Cardiac muscle cell (in vitro differentiated cells and primary cell): ENCODE measurements at regions not wholly inside any gene's neighbourhood (a gene's known extent, or its start where the extent isn't known, plus 50 kb on each side); places are given as distances from the start of the nearest gene placed in this dataset.

ENCODE experiments used
- DNase-seq, 2 donors: peaks; one replicate each; pipeline versions ENCODE4 v3.0.0 to v3.0.0-alpha.2; 2010 to 2017; ENCODE audit warnings: low read depth in 1 of 2, low spot score in 1 of 2
- H3K27ac ChIP-seq: fragments of 200-600 bp; sonication (generic); 2 replicates; pipeline ENCODE4 v1.5.1; 2016
- H3K27me3 ChIP-seq: fragments of 200-600 bp; sonication (generic); 2 replicates; pipeline ENCODE4 v1.6.0; 2016; ENCODE audit warnings: control low read depth
- H3K36me3 ChIP-seq: fragments of 200-600 bp; sonication (generic); 2 replicates; pipeline ENCODE4 v1.5.1; 2016; ENCODE audit warnings: control low read depth
- H3K4me1 ChIP-seq: fragments of 200-600 bp; sonication (generic); 2 replicates; pipeline ENCODE4 v1.8.1; 2017; ENCODE audit warnings: low read depth, mild to moderate bottlenecking, mixed run types
- H3K4me3 ChIP-seq: fragments of 200-600 bp; sonication (generic); 2 replicates; pipeline ENCODE4 v1.5.1; 2016; ENCODE audit warnings: mild to moderate bottlenecking
- H3K9me3 ChIP-seq: fragments of 200-600 bp; sonication (generic); 2 replicates; pipeline ENCODE4 v1.5.1; 2017; ENCODE audit warnings: low read depth, mild to moderate bottlenecking, control low read depth
- TF ChIP-seq, protein P1 (sequence below): IDR thresholded peaks from 2 replicates; pipeline ENCODE4 v1.5.1; 2012; ENCODE audit warnings: low read depth, mild to moderate bottlenecking, low read length

DNA sequence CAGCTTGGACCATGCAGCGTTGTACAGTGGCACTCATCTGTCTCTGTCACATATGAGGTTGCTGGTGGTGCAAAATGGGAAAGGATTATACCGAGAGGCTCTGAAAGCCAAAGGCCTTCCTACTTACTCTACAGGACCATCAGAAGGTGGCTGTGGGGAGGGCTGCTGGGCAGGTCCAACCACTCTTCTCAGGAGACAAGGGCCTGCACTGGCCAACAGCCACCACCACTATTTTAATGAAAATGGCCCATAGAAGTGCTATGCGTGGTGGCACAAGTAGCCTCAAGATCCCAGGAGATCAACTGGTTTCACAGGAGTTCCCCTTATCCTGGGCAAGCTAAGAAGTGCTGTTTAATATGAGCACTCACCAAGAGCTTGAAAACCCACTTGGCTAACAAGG lies 52.3 kb downstream of the MRPL57 start:
- no peaks in the 10 kb centered on the region for H3K9me3 ChIP-seq
- H3K36me3 ChIP-seq, result no peaks in the 10 kb centered on the region
- no peak overlapping the region for H3K4me3 ChIP-seq
- H3K27me3 ChIP-seq, result no peaks in the 10 kb centered on the region
- no peak overlapping the region for H3K27ac ChIP-seq
- H3K4me1 ChIP-seq, result no peaks in the 10 kb centered on the region
- DNase-seq, result no peak
- TF ChIP-seq, protein P1, sequence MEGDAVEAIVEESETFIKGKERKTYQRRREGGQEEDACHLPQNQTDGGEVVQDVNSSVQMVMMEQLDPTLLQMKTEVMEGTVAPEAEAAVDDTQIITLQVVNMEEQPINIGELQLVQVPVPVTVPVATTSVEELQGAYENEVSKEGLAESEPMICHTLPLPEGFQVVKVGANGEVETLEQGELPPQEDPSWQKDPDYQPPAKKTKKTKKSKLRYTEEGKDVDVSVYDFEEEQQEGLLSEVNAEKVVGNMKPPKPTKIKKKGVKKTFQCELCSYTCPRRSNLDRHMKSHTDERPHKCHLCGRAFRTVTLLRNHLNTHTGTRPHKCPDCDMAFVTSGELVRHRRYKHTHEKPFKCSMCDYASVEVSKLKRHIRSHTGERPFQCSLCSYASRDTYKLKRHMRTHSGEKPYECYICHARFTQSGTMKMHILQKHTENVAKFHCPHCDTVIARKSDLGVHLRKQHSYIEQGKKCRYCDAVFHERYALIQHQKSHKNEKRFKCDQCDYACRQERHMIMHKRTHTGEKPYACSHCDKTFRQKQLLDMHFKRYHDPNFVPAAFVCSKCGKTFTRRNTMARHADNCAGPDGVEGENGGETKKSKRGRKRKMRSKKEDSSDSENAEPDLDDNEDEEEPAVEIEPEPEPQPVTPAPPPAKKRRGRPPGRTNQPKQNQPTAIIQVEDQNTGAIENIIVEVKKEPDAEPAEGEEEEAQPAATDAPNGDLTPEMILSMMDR, result no peak

DNA sequence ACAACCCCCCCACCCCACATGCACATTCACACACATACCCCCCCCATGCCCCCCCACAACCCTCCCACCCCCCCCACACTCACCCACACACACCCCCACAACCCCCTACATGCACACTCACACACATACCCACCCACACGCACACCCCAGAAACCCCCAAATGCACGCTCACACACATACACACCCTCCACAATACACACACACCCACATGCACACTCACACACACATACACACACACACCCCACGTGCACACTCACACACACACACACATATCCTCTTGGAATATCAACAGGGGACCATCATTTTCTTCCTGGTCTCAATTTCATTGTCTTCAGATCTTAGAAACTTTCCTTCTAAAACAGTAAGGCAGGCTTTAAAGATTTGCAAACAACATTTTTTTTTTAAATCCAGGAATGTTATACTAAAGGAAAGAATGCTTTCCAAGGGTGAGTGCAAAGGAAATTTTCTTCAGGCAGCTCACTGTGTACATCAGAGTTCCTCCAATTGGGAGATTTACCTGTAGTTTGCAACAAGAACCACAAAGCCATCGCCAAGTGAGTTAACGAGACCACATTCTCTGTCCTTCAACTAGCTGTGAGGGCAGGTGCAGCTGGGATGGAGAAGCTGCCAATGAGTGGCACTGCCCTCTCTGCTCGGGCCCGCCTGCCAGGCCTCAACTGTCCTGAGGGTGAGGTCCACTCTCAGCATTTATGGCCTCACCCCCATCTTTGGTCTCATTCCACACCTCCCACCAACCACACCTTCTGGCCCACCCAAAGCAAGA lies 53.0 kb downstream of the MRPL57 start:
- no peak overlapping the region for H3K27ac ChIP-seq
- H3K9me3 ChIP-seq, result no peaks in the 10 kb centered on the region
- no peaks in the 10 kb centered on the region for H3K36me3 ChIP-seq
- TF ChIP-seq, protein P1, result no peak
- H3K4me3 ChIP-seq, result no peak overlapping the region
- H3K27me3 ChIP-seq, result no peaks in the 10 kb centered on the region
- no peak for DNase-seq
- H3K4me1 ChIP-seq, result no peaks in the 10 kb centered on the region

DNA sequence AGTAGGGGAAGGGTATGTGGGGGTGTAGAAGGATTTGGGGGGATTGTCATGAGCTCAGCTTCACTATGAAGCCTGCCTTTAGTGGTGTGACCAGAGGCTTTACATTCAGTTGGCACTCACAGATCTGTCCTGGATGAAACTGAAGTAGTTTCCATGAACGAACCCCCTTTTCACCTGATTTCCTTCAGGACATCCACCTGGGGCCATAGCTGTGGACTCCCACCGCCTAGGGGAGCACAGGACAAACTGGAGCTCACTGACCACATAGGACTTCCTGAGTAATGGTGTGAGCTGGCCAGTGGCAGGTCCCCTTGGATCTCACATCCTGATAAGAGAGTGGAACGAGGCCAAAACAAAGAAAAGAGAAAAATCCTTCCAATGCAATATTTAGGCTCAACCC lies 54.1 kb downstream of the MRPL57 start:
- Histone ChIP-seq H3K36me3 (no peaks in the 10 kb centered on the region), H3K4me3 (no peak overlapping the region), H3K27me3 (no peaks in the 10 kb centered on the region), H3K27ac (no peak overlapping the region), H3K4me1 (no peaks in the 10 kb centered on the region), H3K9me3 (no peaks in the 10 kb centered on the region)
- TF ChIP-seq, protein P1, result no peak
- no peak for DNase-seq

GRCh38 chr13:21231426-21231940 lies 55.0 kb downstream of the MRPL57 start:
- Histone ChIP-seq H3K9me3 (no peaks in the 10 kb centered on the region), H3K27me3 (no peaks in the 10 kb centered on the region), H3K4me3 (no peak overlapping the region), H3K36me3 (no peaks in the 10 kb centered on the region), H3K4me1 (no peaks in the 10 kb centered on the region), H3K27ac (no peak overlapping the region)
- TF ChIP-seq, protein P1, result no peak
- DNase-seq, result peak in 1 of 2 donors; percentile 17

DNA sequence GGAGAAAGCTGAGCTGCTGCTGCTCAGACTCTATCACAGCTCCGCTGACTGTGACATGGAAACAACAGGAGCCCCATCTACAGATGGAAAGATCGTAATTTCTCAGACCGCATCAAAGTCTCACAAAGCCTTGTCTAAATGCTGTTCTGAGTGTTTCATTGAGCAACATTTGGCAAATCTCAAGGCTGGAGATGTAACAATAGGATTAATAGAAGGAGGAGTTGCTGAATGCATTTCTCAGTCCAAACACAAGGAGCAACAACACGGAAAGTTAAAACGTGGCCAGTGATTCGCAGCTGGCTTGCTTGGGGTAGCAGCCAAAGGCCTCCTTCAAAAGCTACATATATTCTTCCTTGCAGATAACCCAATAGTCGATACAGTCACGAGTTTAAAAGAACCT lies 55.7 kb downstream of the MRPL57 start:
- no peak overlapping the region for H3K27ac ChIP-seq
- TF ChIP-seq, protein P1, result peak; percentile 14
- peak in 1 of 2 donors; percentile 69 for DNase-seq
- no peaks in the 10 kb centered on the region for H3K27me3 ChIP-seq
- H3K4me3 ChIP-seq, result no peak overlapping the region
- H3K4me1 ChIP-seq, result no peaks in the 10 kb centered on the region
- H3K36me3 ChIP-seq, result no peaks in the 10 kb centered on the region
- H3K9me3 ChIP-seq, result no peaks in the 10 kb centered on the region
